SH-SY5Y (cell line): ENCODE measurements at regions not wholly inside any gene's neighbourhood (a gene's known extent, or its start where the extent isn't known, plus 50 kb on each side); places are given as distances from the start of the nearest gene placed in this dataset.

Source experiments
- GATA2 ChIP-seq: IDR thresholded peaks from 2 replicates; pipeline ENCODE4 v1.6.1; 2011; ENCODE audit warnings: mild to moderate bottlenecking, low read depth, low read length
- GATA3 ChIP-seq: IDR thresholded peaks from 2 replicates; pipeline ENCODE4 v1.6.1; 2011; ENCODE audit warnings: low read depth, mild to moderate bottlenecking, low read length, moderate library complexity

GRCh38 chr5:39519079-39519478 lies 94.3 kb upstream of the DAB2 start:
- TF ChIP-seq GATA2 (no peak), GATA3 (no peak)
